Endothelial cell of umbilical vein (primary cell): ENCODE measurements at regions not wholly inside any gene's neighbourhood (a gene's known extent, or its start where the extent isn't known, plus 50 kb on each side); places are given as distances from the start of the nearest gene placed in this dataset.

Experiments
- CTCF ChIP-seq, 2 donors: IDR thresholded peaks; 1 replicate in 1 of 2; 2 replicates in 1 of 2; pipeline ENCODE4 v1.5.1; 2011; ENCODE audit warnings: low read length in 2 of 2, mild to moderate bottlenecking in 2 of 2, moderate library complexity in 2 of 2, control low read depth in 1 of 2, inconsistent platforms in 1 of 2, low read depth in 1 of 2; ENCODE audit not compliant: insufficient read depth in 1 of 2; ENCODE audit errors: extremely low read depth in 1 of 2
- MAX ChIP-seq: IDR thresholded peaks from 2 replicates; pipeline ENCODE4 v1.6.1; 2011; ENCODE audit not compliant: insufficient read depth, insufficient read length
- MYC ChIP-seq: IDR thresholded peaks from one replicate; pipeline ENCODE4 v1.6.1; 2011; ENCODE audit warnings: mild to moderate bottlenecking, low read depth, low read length
- POLR2AphosphoS5 ChIP-seq: IDR thresholded peaks from 2 replicates; pipeline ENCODE4 v1.6.1; 2012; ENCODE audit warnings: low read depth, mild to moderate bottlenecking, control low read depth, low read length, moderate library complexity; ENCODE audit not compliant: insufficient read depth

DNA sequence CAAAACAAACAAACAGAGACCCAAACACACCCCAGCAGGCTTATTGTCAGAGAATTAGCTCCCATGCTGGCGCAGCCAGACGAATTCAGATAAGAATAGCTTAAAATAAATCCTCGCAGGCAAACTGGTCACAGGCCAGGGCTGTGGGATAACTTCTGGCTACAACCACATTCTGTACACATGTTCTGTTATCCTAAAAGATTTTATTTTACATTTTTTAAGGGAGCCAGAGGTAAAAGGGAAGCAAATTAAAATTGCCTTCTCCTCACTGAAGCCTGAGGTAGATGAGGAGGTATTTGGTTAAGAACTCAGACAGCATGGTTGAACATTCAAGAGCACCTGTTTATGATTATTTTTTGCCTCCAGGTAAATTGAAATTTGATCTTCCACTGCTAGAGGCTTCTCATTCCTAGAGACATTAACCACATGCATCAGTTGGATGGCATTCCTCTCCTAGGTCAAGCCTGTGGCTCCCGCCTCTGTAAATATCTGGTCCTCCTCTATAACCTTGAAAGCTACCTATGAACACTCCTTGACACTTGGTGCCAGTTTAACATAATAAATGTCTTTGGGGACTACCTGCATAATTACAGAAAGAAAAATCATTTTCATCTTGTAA, 190.3 kb downstream of the SATB1 start:
- TF ChIP-seq CTCF (IDR thresholded peaks at IDR 0.05; ENCODE audit: extremely low read depth in 1 of 2, insufficient read depth in 1 of 2, low read depth in 1 of 2, low read length in 2 of 2): no peak
- TF ChIP-seq POLR2AphosphoS5: no peak
- no peak for TF ChIP-seq MYC
- no peak for TF ChIP-seq MAX
